ENCODE measurements at regions not wholly inside any gene's neighbourhood (a gene's known extent, or its start where the extent isn't known, plus 50 kb on each side); places are given as distances from the start of the nearest gene placed in this dataset.
"Not testable (repeated sequence)": the region's sequence is repeated elsewhere in the genome, so short reads cannot be mapped to it uniquely, and the experiment has no call there.

GRCh38 chr13:73808318-73808717 is 325.9 kb downstream of the KLF12 start:
- Mint-ChIP-seq H3K4me3 (no peak overlapping the region), H3K9me3 (peaks cover 0 to 3% (median 0%) of the 10 kb centered on the region in 11 donors), H3K27ac (peak overlapping the region in 4 of 9 donors; percentile 10 to 67 (median 26)), H3K4me1 (peaks cover 0 to 63% (median 39%) of the 10 kb centered on the region in 7 donors), H3K27me3 (no peaks in the 10 kb centered on the region), H3K36me3 (peaks cover 14 to 58% (median 42%) of the 10 kb centered on the region in 5 donors)
- H3K4me3 ChIP-seq (ENCODE audit: low read length), result no peak overlapping the region
- H3K9me3 ChIP-seq (ENCODE audit: control insufficient read depth in 2 of 3, low read length in 3 of 3), result no peaks in the 10 kb centered on the region
- no peaks in the 10 kb centered on the region for H3K4me1 ChIP-seq (ENCODE audit: control insufficient read depth in 2 of 2, insufficient read depth in 2 of 2, low read length in 2 of 2)
- intact Hi-C loops (cut with micrococcal nuclease), result loop anchor here in 1 of 2 donors (2.0 kb wide), 1 partner anchor 16 kb away; no protein-coding TSS in a partner anchor
- ChIA-PET POLR2A (interaction anchor here (0.8 kb wide), 1 partner anchor 8 kb away, joined by 3 read pairs; no protein-coding TSS in a partner anchor), CTCF (no interaction called here)
- ATAC-seq (no peak), DNase-seq (no peak)
- peaks cover 1 to 18% (median 5%) of the 10 kb centered on the region in 3 experiments for H3K36me3 ChIP-seq (ENCODE audit: control insufficient read depth in 2 of 3, insufficient read depth in 3 of 3, low read length in 3 of 3)
- H3K27ac ChIP-seq (ENCODE audit: low read depth, low read length), result no peak overlapping the region
- H3K27me3 ChIP-seq (ENCODE audit: control insufficient read depth in 2 of 2, insufficient read depth in 2 of 2, low read length in 2 of 2), result no peaks in the 10 kb centered on the region

- H3K9me3 Mint-ChIP-seq; ATAC-seq; H3K4me3 Mint-ChIP-seq; H3K36me3 ChIP-seq (ENCODE audit: control insufficient read depth in 2 of 3, insufficient read depth in 3 of 3, low read length in 3 of 3); DNase-seq; H3K27me3 ChIP-seq (ENCODE audit: control insufficient read depth in 2 of 2, insufficient read depth in 2 of 2, low read length in 2 of 2); H3K4me3 ChIP-seq (ENCODE audit: low read length); H3K9me3 ChIP-seq (ENCODE audit: control insufficient read depth in 2 of 3, low read length in 3 of 3); H3K27ac ChIP-seq (ENCODE audit: low read depth, low read length); intact Hi-C loops (cut with micrococcal nuclease); H3K27me3 Mint-ChIP-seq; H3K4me1 ChIP-seq (ENCODE audit: control insufficient read depth in 2 of 2, insufficient read depth in 2 of 2, low read length in 2 of 2): not testable (repeated sequence)
- ChIA-PET CTCF (interaction anchor here (0.6 to 1.4 kb wide), 2 partner anchors 49 to 1770 kb away, joined by 3 to 4 read pairs; no protein-coding TSS in a partner anchor), POLR2A (interaction anchor here (1.7 to 3.0 kb wide), 2 partner anchors 14 to 40 kb away, joined by 4 to 8 read pairs; no protein-coding TSS in a partner anchor)
- H3K36me3 Mint-ChIP-seq, result peaks cover 9 to 52% (median 33%) of the 10 kb centered on the region in 5 donors
- peak overlapping the region in 2 of 9 donors; percentile 14 to 22 for H3K27ac Mint-ChIP-seq
- H3K4me1 Mint-ChIP-seq, result peaks cover 0 to 57% (median 37%) of the 10 kb centered on the region in 7 donors
Observed at GRCh38 chr13:73805326-73805958, 328.8 kb downstream of the KLF12 start.

DNA sequence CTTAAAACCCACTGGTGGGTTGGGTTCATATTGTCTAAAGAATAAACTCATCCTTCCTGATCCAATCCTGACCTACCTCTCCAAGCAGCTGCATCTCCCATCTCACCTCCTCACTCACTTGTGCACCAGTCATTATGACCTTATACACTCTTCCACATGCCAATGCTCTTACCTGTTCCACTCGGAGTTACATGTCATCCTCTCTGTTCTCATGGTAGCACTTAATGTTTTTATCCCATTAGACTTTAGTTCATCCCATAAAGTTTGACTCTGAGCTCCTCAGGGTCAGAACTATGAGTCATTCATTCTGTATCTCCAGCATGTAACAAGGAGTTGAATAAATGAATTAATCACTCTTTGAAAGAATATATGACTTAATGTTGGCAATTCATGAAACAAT is 330.2 kb downstream of the KLF12 start:
- CTCF ChIA-PET, result interaction anchor here (0.7 to 1.4 kb wide), 3 partner anchors 9 to 48 kb away, joined by 3 to 6 read pairs (median 4); no protein-coding TSS in a partner anchor

GRCh38 chr13:73800011-73800410 is 334.2 kb downstream of the KLF12 start:
- H3K36me3 ChIP-seq (ENCODE audit: control insufficient read depth in 2 of 3, insufficient read depth in 3 of 3, low read length in 3 of 3), result peaks cover 0 to 5% (median 0%) of the 10 kb centered on the region in 3 experiments
- POLR2A ChIA-PET, result interaction anchor here (0.6 to 1.0 kb wide), 3 partner anchors 8 to 11 kb away, joined by 3 read pairs; no protein-coding TSS in a partner anchor
- ATAC-seq (no peak), DNase-seq (no peak)
- no peaks in the 10 kb centered on the region for H3K9me3 ChIP-seq (ENCODE audit: control insufficient read depth in 2 of 3, low read length in 3 of 3)
- Mint-ChIP-seq H3K4me1 (peaks cover 0 to 61% (median 39%) of the 10 kb centered on the region in 7 donors), H3K36me3 (peaks cover 23 to 71% (median 56%) of the 10 kb centered on the region in 5 donors), H3K4me3 (no peak overlapping the region), H3K27ac (no peak overlapping the region), H3K9me3 (peaks cover 0 to 5% (median 1%) of the 10 kb centered on the region in 11 donors), H3K27me3 (no peaks in the 10 kb centered on the region)
- H3K27me3 ChIP-seq (ENCODE audit: control insufficient read depth in 2 of 2, insufficient read depth in 2 of 2, low read length in 2 of 2), result no peaks in the 10 kb centered on the region
- H3K4me3 ChIP-seq (ENCODE audit: low read length), result no peak overlapping the region
- CTCF ChIA-PET, result no interaction called here
- intact Hi-C loops (cut with micrococcal nuclease), result loop anchor here in 1 of 2 donors (2.0 to 5.0 kb wide), 3 partner anchors 13 to 33 kb away; no protein-coding TSS in a partner anchor
- no peaks in the 10 kb centered on the region for H3K4me1 ChIP-seq (ENCODE audit: control insufficient read depth in 2 of 2, insufficient read depth in 2 of 2, low read length in 2 of 2)
- H3K27ac ChIP-seq (ENCODE audit: low read depth, low read length), result no peak overlapping the region

More for the DNA sequence above, 330.2 kb downstream of the KLF12 start:
- Mint-ChIP-seq H3K36me3 (peaks cover 9 to 54% (median 38%) of the 10 kb centered on the region in 5 donors), H3K4me1 (peaks cover 0 to 52% (median 29%) of the 10 kb centered on the region in 7 donors), H3K4me3 (no peak overlapping the region), H3K27ac (peak overlapping the region in 5 of 9 donors; percentile 1 to 58 (median 44)), H3K27me3 (no peaks in the 10 kb centered on the region), H3K9me3 (peaks cover 0 to 3% (median 0%) of the 10 kb centered on the region in 11 donors)
- POLR2A ChIA-PET, result interaction anchor here (0.6 to 3.0 kb wide), 3 partner anchors 12 to 38 kb away, joined by 3 to 8 read pairs (median 4); no protein-coding TSS in a partner anchor
- H3K36me3 ChIP-seq (ENCODE audit: control insufficient read depth in 2 of 3, insufficient read depth in 3 of 3, low read length in 3 of 3), result peaks cover 0 to 5% (median 0%) of the 10 kb centered on the region in 3 experiments
- no peaks in the 10 kb centered on the region for H3K27me3 ChIP-seq (ENCODE audit: control insufficient read depth in 2 of 2, insufficient read depth in 2 of 2, low read length in 2 of 2)
- ATAC-seq, result no peak
- no peak overlapping the region for H3K27ac ChIP-seq (ENCODE audit: low read depth, low read length)
- no peak for DNase-seq
- H3K4me3 ChIP-seq (ENCODE audit: low read length), result no peak overlapping the region
- H3K4me1 ChIP-seq (ENCODE audit: control insufficient read depth in 2 of 2, insufficient read depth in 2 of 2, low read length in 2 of 2), result no peaks in the 10 kb centered on the region
- H3K9me3 ChIP-seq (ENCODE audit: control insufficient read depth in 2 of 3, low read length in 3 of 3), result no peaks in the 10 kb centered on the region
- intact Hi-C loops (cut with micrococcal nuclease), result loop anchor here in 1 of 2 donors (5.0 kb wide), 1 partner anchor 37 kb away; no protein-coding TSS in a partner anchor

DNA sequence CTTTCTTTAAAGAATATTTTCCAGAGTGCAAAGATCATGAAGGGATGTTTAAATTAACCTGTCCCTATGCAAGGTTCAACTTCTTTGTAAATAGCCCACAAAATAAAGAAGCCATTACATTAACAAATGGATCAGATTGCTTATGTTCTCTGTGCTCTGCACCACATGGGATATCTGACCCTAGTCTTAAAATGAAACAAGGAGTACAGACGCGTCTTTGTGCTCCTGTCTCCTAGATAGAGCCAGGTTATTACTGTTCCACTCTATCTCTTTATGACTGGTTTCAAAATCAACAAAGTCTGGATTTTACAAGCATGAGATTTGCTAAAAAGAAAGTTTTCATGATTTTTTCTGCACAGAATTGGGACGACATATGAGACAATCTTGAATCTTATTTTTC is 339.4 kb downstream of the KLF12 start:
- no peak for DNase-seq
- ATAC-seq, result no peak
- H3K9me3 Mint-ChIP-seq, result peaks cover 0 to 9% (median 0%) of the 10 kb centered on the region in 11 donors
- no peaks in the 10 kb centered on the region for H3K9me3 ChIP-seq (ENCODE audit: control insufficient read depth in 2 of 3, low read length in 3 of 3)
- peaks cover 16 to 55% (median 55%) of the 10 kb centered on the region in 5 donors for H3K36me3 Mint-ChIP-seq
- no peaks in the 10 kb centered on the region for H3K36me3 ChIP-seq (ENCODE audit: control insufficient read depth in 2 of 3, insufficient read depth in 3 of 3, low read length in 3 of 3)
- no peaks in the 10 kb centered on the region for H3K27me3 ChIP-seq (ENCODE audit: control insufficient read depth in 2 of 2, insufficient read depth in 2 of 2, low read length in 2 of 2)
- peaks cover 0 to 7% of the 10 kb centered on the region in 2 donors for H3K4me1 ChIP-seq (ENCODE audit: control insufficient read depth in 2 of 2, insufficient read depth in 2 of 2, low read length in 2 of 2)
- intact Hi-C loops (cut with micrococcal nuclease), result no loop called here
- peak overlapping the region in 2 of 9 donors; percentile 41 to 50 for H3K27ac Mint-ChIP-seq
- H3K27ac ChIP-seq (ENCODE audit: low read depth, low read length), result no peak overlapping the region
- H3K4me1 Mint-ChIP-seq, result peaks cover 0 to 75% (median 55%) of the 10 kb centered on the region in 7 donors
- ChIA-PET CTCF (no interaction called here), POLR2A (no interaction called here)
- no peaks in the 10 kb centered on the region for H3K27me3 Mint-ChIP-seq
- peak overlapping the region in 1 of 10 donors; percentile 13 for H3K4me3 Mint-ChIP-seq
- no peak overlapping the region for H3K4me3 ChIP-seq (ENCODE audit: low read length)

DNA sequence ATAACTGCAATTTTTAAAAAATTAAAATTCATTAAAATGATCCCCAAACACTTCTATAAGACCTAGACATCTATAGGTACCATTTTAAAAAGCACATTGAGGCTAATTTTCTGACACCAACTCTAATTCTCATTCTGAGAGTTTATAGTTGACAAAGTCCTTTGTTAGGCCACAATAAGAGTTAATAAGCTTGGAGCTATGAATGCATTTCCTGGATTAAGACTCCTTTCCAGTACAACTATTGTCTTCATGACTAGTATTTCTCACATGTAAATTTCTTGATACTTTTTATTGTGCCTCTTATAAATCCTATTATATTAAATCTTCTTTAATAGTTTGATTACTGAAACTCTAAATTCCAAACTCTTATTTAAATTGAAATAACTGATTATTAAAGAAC is 340.8 kb downstream of the KLF12 start:
- Histone ChIP-seq H3K4me1 (ENCODE audit: control insufficient read depth in 2 of 2, insufficient read depth in 2 of 2, low read length in 2 of 2) (peaks cover 0 to 7% of the 10 kb centered on the region in 2 donors), H3K27ac (ENCODE audit: low read depth, low read length) (no peak overlapping the region), H3K9me3 (ENCODE audit: control insufficient read depth in 2 of 3, low read length in 3 of 3) (no peaks in the 10 kb centered on the region), H3K36me3 (ENCODE audit: control insufficient read depth in 2 of 3, insufficient read depth in 3 of 3, low read length in 3 of 3) (no peaks in the 10 kb centered on the region), H3K27me3 (ENCODE audit: control insufficient read depth in 2 of 2, insufficient read depth in 2 of 2, low read length in 2 of 2) (no peaks in the 10 kb centered on the region), H3K4me3 (ENCODE audit: low read length) (no peak overlapping the region)
- CTCF ChIA-PET, result no interaction called here
- no peak for DNase-seq
- Mint-ChIP-seq H3K9me3 (peaks cover 0 to 4% (median 0%) of the 10 kb centered on the region in 11 donors), H3K27ac (peak overlapping the region in 2 of 9 donors; percentile 17 to 50), H3K4me1 (peaks cover 0 to 76% (median 60%) of the 10 kb centered on the region in 7 donors), H3K27me3 (no peaks in the 10 kb centered on the region), H3K4me3 (peak overlapping the region in 1 of 10 donors; percentile 34), H3K36me3 (peaks cover 14 to 53% (median 48%) of the 10 kb centered on the region in 5 donors)
- ATAC-seq, result no peak
- intact Hi-C loops (cut with micrococcal nuclease), result loop anchor here in 1 of 2 donors (2.0 kb wide), 2 partner anchors 15 to 17 kb away; no protein-coding TSS in a partner anchor
- POLR2A ChIA-PET, result interaction anchor here (1.0 to 1.5 kb wide), 2 partner anchors 26 to 72 kb away, joined by 3 to 9 read pairs; no protein-coding TSS in a partner anchor

All from naive thymus-derived CD4-positive, alpha-beta T cell (primary cell).